ENCODE measurements at regions not wholly inside any gene's neighbourhood (a gene's known extent, or its start where the extent isn't known, plus 50 kb on each side); places are given as distances from the start of the nearest gene placed in this dataset.

GRCh38 chr6:113599444-113599843 lies 257.7 kb upstream of the MARCKS start:
- Histone ChIP-seq H3K36me3 (ENCODE audit: control insufficient read depth in 2 of 2, insufficient read depth in 2 of 2, low read length in 2 of 2) (no peaks in the 10 kb centered on the region), H3K4me3 (ENCODE audit: low read length in 2 of 2) (no peak overlapping the region), H3K27ac (ENCODE audit: low read length) (no peak overlapping the region), H3K9me3 (ENCODE audit: control insufficient read depth in 2 of 2, low read length in 2 of 2) (no peaks in the 10 kb centered on the region), H3K27me3 (ENCODE audit: control insufficient read depth in 1 of 2, insufficient read depth in 2 of 2, low read length in 2 of 2) (no peaks in the 10 kb centered on the region), H3K4me1 (ENCODE audit: control insufficient read depth, insufficient read depth, low read length) (peaks cover 16% of the 10 kb centered on the region), H3K9ac (ENCODE audit: low read length in 2 of 2) (no peak overlapping the region)

GRCh38 chr6:113600551-113601339 lies 256.4 kb upstream of the MARCKS start:
- no peaks in the 10 kb centered on the region for H3K36me3 ChIP-seq (ENCODE audit: control insufficient read depth in 2 of 2, insufficient read depth in 2 of 2, low read length in 2 of 2)
- H3K27ac ChIP-seq (ENCODE audit: low read length), result no peak overlapping the region
- peaks cover 15% of the 10 kb centered on the region for H3K4me1 ChIP-seq (ENCODE audit: control insufficient read depth, insufficient read depth, low read length)
- H3K27me3 ChIP-seq (ENCODE audit: control insufficient read depth in 1 of 2, insufficient read depth in 2 of 2, low read length in 2 of 2), result no peaks in the 10 kb centered on the region
- H3K9me3 ChIP-seq (ENCODE audit: control insufficient read depth in 2 of 2, low read length in 2 of 2), result no peaks in the 10 kb centered on the region
- no peak overlapping the region for H3K4me3 ChIP-seq (ENCODE audit: low read length in 2 of 2)
- no peak overlapping the region for H3K9ac ChIP-seq (ENCODE audit: low read length in 2 of 2)

- Histone ChIP-seq H3K4me1 (ENCODE audit: control insufficient read depth, insufficient read depth, low read length) (peaks cover 9% of the 10 kb centered on the region), H3K9ac (ENCODE audit: low read length in 2 of 2) (no peak overlapping the region), H3K27me3 (ENCODE audit: control insufficient read depth in 1 of 2, insufficient read depth in 2 of 2, low read length in 2 of 2) (no peaks in the 10 kb centered on the region), H3K4me3 (ENCODE audit: low read length in 2 of 2) (no peak overlapping the region), H3K27ac (ENCODE audit: low read length) (no peak overlapping the region), H3K36me3 (ENCODE audit: control insufficient read depth in 2 of 2, insufficient read depth in 2 of 2, low read length in 2 of 2) (no peaks in the 10 kb centered on the region), H3K9me3 (ENCODE audit: control insufficient read depth in 2 of 2, low read length in 2 of 2) (no peaks in the 10 kb centered on the region)
Observed at GRCh38 chr6:113607821-113608545, 249.2 kb upstream of the MARCKS start.

- no peaks in the 10 kb centered on the region for H3K27me3 ChIP-seq (ENCODE audit: control insufficient read depth in 1 of 2, insufficient read depth in 2 of 2, low read length in 2 of 2)
- H3K36me3 ChIP-seq (ENCODE audit: control insufficient read depth in 2 of 2, insufficient read depth in 2 of 2, low read length in 2 of 2), result no peaks in the 10 kb centered on the region
- H3K9me3 ChIP-seq (ENCODE audit: control insufficient read depth in 2 of 2, low read length in 2 of 2), result no peaks in the 10 kb centered on the region
- peaks cover 9% of the 10 kb centered on the region for H3K4me1 ChIP-seq (ENCODE audit: control insufficient read depth, insufficient read depth, low read length)
- H3K4me3 ChIP-seq (ENCODE audit: low read length in 2 of 2), result no peak overlapping the region
- H3K27ac ChIP-seq (ENCODE audit: low read length), result no peak overlapping the region
- no peak overlapping the region for H3K9ac ChIP-seq (ENCODE audit: low read length in 2 of 2)
Observed at GRCh38 chr6:113610377-113610988, 246.7 kb upstream of the MARCKS start.

- peaks cover 1% of the 10 kb centered on the region for H3K4me1 ChIP-seq (ENCODE audit: control insufficient read depth, insufficient read depth, low read length)
- no peaks in the 10 kb centered on the region for H3K27me3 ChIP-seq (ENCODE audit: control insufficient read depth in 1 of 2, insufficient read depth in 2 of 2, low read length in 2 of 2)
- H3K4me3 ChIP-seq (ENCODE audit: low read length in 2 of 2), result no peak overlapping the region
- H3K9me3 ChIP-seq (ENCODE audit: control insufficient read depth in 2 of 2, low read length in 2 of 2), result no peaks in the 10 kb centered on the region
- H3K27ac ChIP-seq (ENCODE audit: low read length), result no peak overlapping the region
- no peaks in the 10 kb centered on the region for H3K36me3 ChIP-seq (ENCODE audit: control insufficient read depth in 2 of 2, insufficient read depth in 2 of 2, low read length in 2 of 2)
- no peak overlapping the region for H3K9ac ChIP-seq (ENCODE audit: low read length in 2 of 2)
Observed at GRCh38 chr6:113616701-113617274, 240.4 kb upstream of the MARCKS start.

GRCh38 chr6:113619077-113619476 lies 238.1 kb upstream of the MARCKS start:
- H3K27ac ChIP-seq (ENCODE audit: low read length), result no peak overlapping the region
- no peaks in the 10 kb centered on the region for H3K9me3 ChIP-seq (ENCODE audit: control insufficient read depth in 2 of 2, low read length in 2 of 2)
- no peak overlapping the region for H3K4me3 ChIP-seq (ENCODE audit: low read length in 2 of 2)
- H3K27me3 ChIP-seq (ENCODE audit: control insufficient read depth in 1 of 2, insufficient read depth in 2 of 2, low read length in 2 of 2), result no peaks in the 10 kb centered on the region
- H3K36me3 ChIP-seq (ENCODE audit: control insufficient read depth in 2 of 2, insufficient read depth in 2 of 2, low read length in 2 of 2), result no peaks in the 10 kb centered on the region
- no peak overlapping the region for H3K9ac ChIP-seq (ENCODE audit: low read length in 2 of 2)
- no peaks in the 10 kb centered on the region for H3K4me1 ChIP-seq (ENCODE audit: control insufficient read depth, insufficient read depth, low read length)

- H3K4me1 ChIP-seq (ENCODE audit: control insufficient read depth, insufficient read depth, low read length), result no peaks in the 10 kb centered on the region
- no peak overlapping the region for H3K27ac ChIP-seq (ENCODE audit: low read length)
- H3K9me3 ChIP-seq (ENCODE audit: control insufficient read depth in 2 of 2, low read length in 2 of 2), result no peaks in the 10 kb centered on the region
- no peaks in the 10 kb centered on the region for H3K36me3 ChIP-seq (ENCODE audit: control insufficient read depth in 2 of 2, insufficient read depth in 2 of 2, low read length in 2 of 2)
- no peaks in the 10 kb centered on the region for H3K27me3 ChIP-seq (ENCODE audit: control insufficient read depth in 1 of 2, insufficient read depth in 2 of 2, low read length in 2 of 2)
- no peak overlapping the region for H3K4me3 ChIP-seq (ENCODE audit: low read length in 2 of 2)
- no peak overlapping the region for H3K9ac ChIP-seq (ENCODE audit: low read length in 2 of 2)
Observed at GRCh38 chr6:113620386-113620785, 236.8 kb upstream of the MARCKS start.

- Histone ChIP-seq H3K27me3 (ENCODE audit: control insufficient read depth in 1 of 2, insufficient read depth in 2 of 2, low read length in 2 of 2) (no peaks in the 10 kb centered on the region), H3K9ac (ENCODE audit: low read length in 2 of 2) (no peak overlapping the region), H3K4me1 (ENCODE audit: control insufficient read depth, insufficient read depth, low read length) (no peaks in the 10 kb centered on the region)
Observed at GRCh38 chr6:113622254-113622653, 234.9 kb upstream of the MARCKS start.

GRCh38 chr6:113623129-113623528 lies 234.0 kb upstream of the MARCKS start:
- no peaks in the 10 kb centered on the region for H3K27me3 ChIP-seq (ENCODE audit: control insufficient read depth in 1 of 2, insufficient read depth in 2 of 2, low read length in 2 of 2)
- no peak overlapping the region for H3K4me3 ChIP-seq (ENCODE audit: low read length in 2 of 2)
- H3K36me3 ChIP-seq (ENCODE audit: control insufficient read depth in 2 of 2, insufficient read depth in 2 of 2, low read length in 2 of 2), result no peaks in the 10 kb centered on the region
- no peaks in the 10 kb centered on the region for H3K9me3 ChIP-seq (ENCODE audit: control insufficient read depth in 2 of 2, low read length in 2 of 2)
- H3K4me1 ChIP-seq (ENCODE audit: control insufficient read depth, insufficient read depth, low read length), result no peaks in the 10 kb centered on the region
- H3K9ac ChIP-seq (ENCODE audit: low read length in 2 of 2), result no peak overlapping the region
- no peak overlapping the region for H3K27ac ChIP-seq (ENCODE audit: low read length)

More at GRCh38 chr6:113622254-113622653, 234.9 kb upstream of the MARCKS start:
- Histone ChIP-seq H3K4me3 (ENCODE audit: low read length in 2 of 2) (no peak overlapping the region), H3K36me3 (ENCODE audit: control insufficient read depth in 2 of 2, insufficient read depth in 2 of 2, low read length in 2 of 2) (no peaks in the 10 kb centered on the region), H3K27ac (ENCODE audit: low read length) (no peak overlapping the region), H3K9me3 (ENCODE audit: control insufficient read depth in 2 of 2, low read length in 2 of 2) (no peaks in the 10 kb centered on the region)

GRCh38 chr6:113625850-113626249 lies 231.3 kb upstream of the MARCKS start:
- Histone ChIP-seq H3K36me3 (ENCODE audit: control insufficient read depth in 2 of 2, insufficient read depth in 2 of 2, low read length in 2 of 2) (no peaks in the 10 kb centered on the region), H3K9me3 (ENCODE audit: control insufficient read depth in 2 of 2, low read length in 2 of 2) (no peaks in the 10 kb centered on the region), H3K4me3 (ENCODE audit: low read length in 2 of 2) (no peak overlapping the region), H3K9ac (ENCODE audit: low read length in 2 of 2) (no peak overlapping the region), H3K27ac (ENCODE audit: low read length) (no peak overlapping the region), H3K4me1 (ENCODE audit: control insufficient read depth, insufficient read depth, low read length) (no peaks in the 10 kb centered on the region), H3K27me3 (ENCODE audit: control insufficient read depth in 1 of 2, insufficient read depth in 2 of 2, low read length in 2 of 2) (no peaks in the 10 kb centered on the region)
